GM18519 (cell line): ENCODE measurements at regions not wholly inside any gene's neighbourhood (a gene's known extent, or its start where the extent isn't known, plus 50 kb on each side); places are given as distances from the start of the nearest gene placed in this dataset.

Source experiments
- ATAC-seq: cut with Tn5 transposase; IDR thresholded peaks from one replicate; pipeline ENCODE4 v1.9.1; 2021; ENCODE audit warnings: mild to moderate bottlenecking, moderate library complexity; ENCODE audit not compliant: unreplicated experiment, low FRiP score

DNA sequence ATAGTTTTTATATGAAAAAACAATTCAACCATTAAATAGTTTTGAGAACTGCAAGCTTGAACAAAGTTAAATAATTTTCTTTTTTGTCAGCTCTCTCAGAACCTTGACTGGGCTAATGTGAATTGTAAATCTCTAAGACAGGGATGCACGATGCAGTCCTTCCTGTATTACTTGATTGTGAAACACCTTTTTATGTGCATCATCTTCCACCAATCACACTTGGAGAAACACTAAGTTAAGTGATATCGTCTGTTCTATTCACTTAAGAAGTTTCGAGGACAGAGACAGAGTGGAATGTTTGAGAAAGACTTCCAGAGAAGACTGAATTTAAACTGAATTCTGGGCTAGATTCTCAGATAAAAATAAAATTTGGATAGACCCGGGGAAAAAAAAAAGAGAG lies 238.2 kb downstream of the MREG start:
- no peak for ATAC-seq

DNA sequence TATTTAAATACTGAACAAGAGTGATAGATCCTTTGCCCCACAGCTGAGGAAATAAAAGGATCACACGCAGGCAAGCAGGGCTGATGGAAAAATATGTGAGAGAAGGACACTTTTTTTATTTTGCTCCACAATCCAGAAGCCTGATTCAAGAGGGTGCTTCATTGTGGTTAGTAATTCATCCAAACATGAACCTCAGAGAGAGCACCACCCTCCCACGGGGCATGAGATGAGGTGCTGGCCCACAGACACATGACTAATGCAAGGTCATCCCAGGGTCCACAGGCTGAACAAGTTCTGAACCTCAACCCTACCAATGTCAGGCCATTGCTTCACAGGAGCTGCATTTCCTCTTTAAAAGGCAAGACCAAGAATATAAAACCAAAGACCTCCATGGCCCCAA lies 239.6 kb downstream of the MREG start:
- ATAC-seq = no peak

DNA sequence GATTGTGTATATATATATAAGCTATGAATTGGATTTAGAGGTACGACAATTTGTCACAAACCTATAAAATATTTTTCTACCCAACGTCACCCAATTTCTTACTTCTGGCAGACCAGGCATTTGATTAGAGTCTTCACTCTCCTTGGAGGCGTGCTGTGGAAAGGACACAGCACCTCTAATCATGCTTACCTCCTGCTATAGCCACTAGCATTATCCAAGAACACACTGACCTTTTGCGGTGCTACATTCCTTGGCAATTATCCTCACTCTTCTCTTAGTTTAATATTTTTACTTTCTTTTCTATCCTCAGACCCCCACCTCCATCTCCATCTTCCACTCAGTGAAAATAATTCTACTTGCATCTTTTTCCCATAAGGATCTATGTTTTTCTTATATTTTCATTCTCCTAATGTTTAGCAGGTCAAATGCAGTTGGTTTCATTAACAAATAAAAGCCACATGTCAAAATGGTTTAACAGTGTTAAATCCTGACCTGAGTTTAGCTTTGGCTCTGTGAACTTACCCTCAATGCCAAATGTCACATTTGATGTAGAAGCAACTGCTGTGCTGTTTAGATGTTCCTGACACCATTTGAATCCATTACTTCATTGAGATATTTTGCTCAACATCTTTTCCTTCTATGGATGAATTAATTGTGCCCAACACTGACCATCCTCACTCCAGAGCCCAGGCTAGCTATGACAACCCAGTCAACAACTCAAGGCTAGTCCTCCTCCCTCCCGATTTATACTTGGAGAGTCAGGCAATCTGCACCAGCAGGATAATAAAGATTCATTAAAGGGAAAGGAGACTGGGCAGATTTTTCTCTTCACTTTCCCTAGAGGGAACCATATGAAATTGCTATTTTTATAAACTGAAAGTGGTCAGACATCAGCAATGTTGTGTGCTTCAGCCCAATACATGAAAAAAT lies 240.5 kb downstream of the MREG start:
- ATAC-seq = no peak

DNA sequence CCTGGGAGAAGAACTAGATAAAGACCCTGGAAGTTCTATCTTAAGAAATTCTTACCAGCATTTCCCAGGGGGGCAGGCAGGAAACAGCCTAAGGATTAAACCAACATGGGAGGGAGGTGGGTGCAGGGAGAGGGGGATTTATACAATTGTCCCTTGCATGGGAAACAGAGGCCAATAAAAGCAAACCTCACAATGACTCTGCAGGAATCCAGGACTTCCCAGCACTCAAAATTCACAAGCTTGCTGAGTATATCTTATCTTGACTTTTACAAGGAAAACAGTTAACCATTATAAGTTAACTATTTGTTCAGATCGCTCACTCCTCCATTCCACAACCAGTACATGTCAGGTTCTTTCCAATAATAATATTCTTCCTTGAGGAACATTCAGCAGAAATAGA lies 241.3 kb downstream of the MREG start:
- no peak for ATAC-seq

DNA sequence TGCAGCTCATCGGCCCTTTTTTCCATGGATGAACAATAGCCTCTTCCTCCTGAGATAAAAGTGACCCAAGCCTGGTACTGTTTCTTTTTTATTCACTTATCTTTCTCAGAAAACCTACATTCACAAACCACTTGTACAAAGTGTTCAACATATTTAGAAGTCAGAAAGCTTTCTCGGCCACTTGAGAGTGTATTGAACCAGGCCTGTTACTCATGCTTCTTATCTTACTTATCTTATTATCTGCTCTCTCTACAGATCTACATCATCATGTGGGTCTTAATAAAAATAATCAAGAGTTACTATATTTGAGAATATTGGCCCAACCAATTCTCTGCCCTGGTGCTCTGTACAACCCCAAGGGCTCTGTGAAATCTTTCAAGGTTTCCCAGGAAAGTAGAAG lies 242.1 kb downstream of the MREG start:
- no peak for ATAC-seq

DNA sequence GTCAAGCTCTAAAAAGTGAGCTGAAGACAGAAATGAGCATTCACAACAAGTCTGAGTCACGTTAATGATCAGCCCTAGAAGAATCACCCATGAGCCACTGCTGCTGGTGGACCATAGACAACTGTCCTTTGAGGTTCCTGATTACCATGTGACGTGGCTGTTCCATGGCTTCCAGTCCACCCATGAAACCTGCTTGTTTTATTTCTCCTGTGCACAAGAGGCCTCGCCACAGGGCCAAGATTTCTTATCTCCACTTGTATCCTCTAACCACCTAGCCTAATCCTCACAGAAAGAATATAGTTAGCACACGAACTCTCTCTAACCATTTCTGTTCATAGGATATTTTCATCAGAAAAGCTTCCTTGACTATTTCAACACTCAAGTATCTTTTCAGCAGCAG lies 242.7 kb downstream of the MREG start:
- ATAC-seq = no peak

DNA sequence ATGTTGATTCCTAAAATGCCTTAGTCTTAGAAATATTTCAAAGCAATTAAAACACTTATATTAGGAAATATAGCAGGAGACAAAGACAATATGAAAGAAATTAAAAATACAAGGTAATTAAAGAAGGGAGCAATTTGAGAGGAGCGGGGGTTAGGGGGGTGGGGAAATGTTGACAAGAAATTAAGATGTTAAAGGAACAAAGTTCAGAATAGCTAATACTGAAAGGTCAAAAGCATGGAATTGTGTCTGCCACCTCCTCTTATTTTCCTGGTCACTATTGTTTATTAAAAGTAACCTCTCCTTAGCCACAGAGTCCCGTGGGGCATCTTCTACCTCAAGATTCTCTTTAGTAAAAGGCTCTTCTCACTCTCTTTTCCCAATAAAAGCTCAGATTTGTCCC lies 244.1 kb downstream of the MREG start:
- no peak for ATAC-seq

DNA sequence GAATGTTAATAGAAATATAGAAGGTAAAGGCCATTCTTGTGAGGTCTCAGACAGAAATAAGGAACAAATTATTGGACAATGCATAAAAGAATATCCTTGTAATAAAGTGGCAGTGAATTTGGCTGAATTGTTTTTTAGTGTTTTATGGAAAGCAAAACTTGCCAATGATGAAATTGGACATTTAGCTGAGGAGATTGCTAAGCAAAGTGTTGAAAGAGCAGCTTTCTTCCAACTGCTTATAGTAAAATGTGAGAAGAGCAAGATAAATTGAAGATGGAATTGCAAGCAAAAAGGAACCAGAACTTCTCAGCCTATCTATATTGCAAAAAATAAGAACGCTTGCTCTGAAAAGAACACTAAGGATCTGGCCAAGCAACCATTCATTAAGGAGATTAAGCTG lies 245.7 kb downstream of the MREG start:
- ATAC-seq = no peak

DNA sequence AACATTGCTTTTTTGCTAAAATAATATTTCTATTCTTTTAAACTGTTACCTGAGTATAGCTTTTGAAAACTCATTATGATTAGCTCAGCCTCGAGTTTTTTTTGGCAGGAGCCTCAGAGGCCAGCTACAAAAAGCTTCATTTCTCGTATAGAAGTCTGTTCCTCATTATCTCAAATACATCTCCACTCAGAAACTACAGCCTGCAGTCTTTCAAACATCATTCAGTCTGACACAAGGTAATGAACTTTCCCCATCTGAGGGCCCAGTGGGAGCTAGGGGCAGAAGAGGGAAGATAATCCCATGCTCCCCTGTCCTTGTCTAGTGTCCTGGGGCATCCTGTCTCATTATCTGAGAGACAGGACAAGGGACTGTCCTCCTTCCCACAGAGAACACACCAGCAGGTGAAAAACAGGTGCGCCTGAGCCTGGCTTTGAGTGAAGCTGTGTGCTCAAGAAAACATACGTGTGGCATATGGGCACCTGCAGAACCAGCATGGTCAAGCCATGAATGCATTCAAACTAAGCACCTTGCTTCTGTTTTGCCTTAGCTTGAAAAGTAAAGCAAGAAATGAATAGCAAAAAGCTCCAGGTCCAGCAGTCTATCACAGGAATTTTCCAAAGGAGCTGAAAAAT lies 247.5 kb downstream of the MREG start:
- ATAC-seq = no peak

DNA sequence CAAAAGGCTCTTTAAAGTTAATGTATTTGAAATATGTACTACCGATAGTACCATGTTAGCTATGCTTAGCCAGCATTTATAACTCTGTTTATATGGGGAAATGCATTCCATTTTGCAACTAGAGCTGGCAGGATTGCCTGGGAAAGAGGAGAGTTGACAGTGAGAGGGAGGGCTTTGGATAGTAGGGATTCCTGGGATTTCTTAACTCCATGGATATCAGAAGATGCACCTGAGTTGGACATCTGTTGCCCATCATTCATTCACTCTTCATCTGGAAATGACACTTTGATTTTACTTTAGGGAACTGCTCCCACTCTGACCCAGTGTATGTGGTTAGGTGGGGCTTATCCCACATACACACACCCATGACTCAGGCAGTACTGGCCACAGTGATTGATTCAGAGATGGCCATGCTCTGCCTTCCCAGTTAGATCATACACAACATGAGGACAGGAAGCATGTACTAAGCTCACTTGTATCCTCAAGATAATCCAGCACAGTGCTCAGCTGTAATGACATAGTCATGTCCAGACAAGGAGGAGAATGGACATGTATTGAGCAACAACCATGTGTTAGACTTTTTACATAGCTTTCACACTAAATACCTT lies 248.8 kb downstream of the MREG start:
- no peak for ATAC-seq

DNA sequence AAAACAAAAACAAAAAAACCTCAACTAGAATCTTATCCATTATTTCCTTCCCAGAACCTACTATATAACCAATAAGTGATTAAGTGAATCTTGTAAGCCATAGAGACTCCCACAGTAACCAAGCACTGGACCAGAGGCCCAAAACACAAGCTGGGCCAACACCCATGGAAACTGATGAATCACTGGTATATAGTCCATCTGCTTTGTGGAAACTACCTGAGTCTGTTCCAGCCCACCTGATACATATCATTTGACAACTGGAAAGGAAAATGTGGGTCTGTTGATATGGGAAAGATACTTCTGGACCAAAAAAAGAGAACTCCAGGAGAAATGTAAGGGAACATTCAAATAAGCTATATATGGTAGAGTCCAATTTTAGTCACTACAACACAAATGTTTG lies 252.8 kb downstream of the MREG start:
- ATAC-seq = no peak

DNA sequence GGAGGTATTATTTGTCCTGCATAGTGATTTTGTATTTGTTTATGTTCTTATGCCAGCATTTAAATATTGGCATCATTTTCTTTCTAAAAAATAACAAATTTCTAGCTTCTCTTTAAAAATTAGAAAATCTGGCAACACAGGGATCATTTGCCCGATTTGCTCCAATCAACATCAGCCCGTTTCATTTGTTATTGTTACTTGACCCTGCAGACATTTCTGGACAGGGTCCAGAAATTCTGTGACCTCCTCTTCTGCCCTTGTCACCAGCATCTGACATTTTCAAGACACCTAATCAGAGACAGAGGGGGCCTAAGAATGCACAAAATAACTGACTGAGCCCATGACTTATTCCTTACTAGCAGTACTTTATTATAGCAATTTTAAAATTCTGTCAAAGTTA lies 253.3 kb downstream of the MREG start:
- ATAC-seq = no peak

DNA sequence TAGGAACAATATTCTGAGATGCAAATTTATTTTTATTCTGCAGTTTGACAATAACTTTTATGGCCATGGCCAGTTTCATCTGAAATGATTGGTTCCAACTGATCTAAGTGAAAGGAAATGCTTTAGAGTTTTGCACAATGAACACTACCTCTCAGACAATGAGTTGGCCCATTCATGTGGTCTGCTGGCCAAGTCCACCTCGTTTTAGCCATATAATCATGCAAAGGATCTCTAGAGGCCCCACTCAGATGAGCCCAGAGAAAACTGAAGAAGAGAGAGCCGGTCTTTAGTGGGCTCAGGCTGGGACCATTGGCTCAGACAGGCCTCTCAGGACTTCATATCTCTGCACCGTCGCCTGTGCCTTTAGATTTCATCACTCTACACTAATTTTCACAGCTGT lies 254.7 kb downstream of the MREG start:
- ATAC-seq = no peak

DNA sequence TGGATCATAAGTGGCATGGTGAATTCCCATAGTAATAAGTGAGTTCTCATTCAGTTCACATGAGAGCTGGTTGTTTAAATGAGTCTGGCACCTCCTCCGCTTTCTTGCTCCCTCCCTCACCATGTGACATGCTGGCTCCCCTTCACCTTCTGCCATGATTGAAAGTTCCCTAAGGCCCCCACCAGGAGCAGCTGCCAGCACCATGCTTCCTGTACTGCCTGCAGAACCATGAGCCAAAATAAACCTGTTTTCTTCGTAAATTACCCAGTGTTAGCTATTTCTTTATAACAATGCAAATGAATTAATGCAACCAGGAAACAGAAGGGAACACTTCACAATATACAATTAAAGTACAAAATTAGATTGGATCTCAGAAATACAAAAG lies 257.0 kb downstream of the MREG start:
- ATAC-seq = no peak

DNA sequence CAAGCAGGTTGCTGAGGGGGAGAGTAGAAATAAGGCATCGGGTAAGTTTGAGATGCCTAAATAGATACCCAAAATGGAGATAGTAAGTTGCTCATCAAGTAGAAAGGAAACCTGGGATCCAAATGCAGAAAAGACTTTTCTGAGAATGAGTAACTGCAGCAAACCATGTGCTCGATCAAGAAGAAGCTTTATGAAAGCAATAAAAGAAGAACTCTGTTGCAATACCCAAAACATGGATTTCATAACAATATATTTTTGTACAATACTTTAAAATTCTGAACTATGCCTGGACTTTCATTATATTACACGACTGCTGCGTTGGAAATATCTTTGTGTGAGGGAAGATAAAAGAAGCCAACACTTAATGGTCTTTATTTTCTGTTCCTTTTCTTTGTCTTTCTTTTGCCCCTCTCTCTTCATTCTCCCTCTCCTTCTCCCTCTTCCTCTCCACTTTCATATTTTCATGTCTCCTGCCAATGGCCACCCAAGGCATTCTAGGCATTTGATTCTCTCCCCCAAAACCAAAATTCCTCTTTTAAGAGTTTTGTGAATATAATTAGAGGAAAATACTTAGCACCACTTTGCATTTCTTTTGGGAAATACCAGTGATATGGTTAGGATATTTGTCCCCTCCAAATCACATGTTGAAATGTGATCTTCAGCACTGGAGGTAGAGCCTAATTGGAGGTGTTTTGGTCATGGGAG lies 257.6 kb downstream of the MREG start:
- no peak for ATAC-seq

DNA sequence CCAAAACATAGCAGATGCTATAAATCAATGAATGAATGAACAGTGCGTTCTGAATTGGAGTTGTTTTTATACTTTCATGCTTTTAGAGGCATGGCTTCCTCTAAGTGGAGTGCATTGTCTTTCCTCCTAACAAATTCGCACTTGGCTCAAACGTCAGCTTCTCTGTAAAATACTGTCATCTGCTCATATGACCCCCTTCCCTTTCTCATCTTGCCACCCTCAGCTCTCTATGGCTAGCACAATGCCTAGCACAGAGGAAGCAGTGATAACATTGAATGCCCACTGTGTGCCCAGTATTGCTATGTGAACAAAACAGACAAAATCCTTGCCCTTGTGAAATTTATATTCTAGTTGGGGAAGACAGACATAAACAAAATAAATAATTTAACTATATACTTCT lies 258.8 kb downstream of the MREG start:
- no peak for ATAC-seq

DNA sequence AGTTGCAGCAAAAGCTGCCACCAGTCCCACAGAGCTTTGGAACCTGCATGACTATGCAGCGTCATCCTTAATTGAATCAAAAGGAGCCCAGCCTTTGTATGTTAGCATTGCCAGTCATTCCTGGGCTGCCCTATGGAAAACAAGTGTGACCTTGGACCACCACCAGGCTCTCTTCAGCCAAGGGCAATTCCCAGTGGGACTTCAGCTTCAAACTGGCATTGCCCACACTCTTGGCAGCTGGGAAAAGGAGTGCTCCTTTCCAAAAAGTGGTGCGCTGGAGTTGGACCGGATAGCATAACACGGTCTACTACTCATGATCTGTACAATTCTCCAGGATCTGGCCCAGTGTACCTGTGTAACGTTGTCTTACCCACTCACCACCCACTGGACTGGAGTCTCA lies 259.5 kb downstream of the MREG start:
- ATAC-seq = no peak

DNA sequence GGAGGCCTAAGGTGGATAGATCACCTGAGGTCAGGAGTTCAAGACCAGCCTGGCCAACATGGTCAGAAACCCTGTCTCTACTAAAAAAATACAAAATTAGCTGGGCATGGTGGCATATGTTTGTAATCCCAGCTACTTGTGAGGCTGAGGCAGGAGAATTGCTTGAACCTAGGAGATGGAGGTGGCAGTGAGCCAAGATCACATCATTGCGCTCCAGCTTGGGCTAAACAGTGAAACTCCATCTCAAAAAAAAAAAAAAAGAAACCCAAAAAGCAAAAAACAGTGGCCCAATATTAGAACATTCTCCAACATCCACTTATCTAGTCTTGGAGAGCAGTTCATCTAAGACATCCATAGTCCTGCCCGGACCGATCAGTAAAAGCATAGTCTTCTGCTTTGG lies 260.4 kb downstream of the MREG start:
- no peak for ATAC-seq

DNA sequence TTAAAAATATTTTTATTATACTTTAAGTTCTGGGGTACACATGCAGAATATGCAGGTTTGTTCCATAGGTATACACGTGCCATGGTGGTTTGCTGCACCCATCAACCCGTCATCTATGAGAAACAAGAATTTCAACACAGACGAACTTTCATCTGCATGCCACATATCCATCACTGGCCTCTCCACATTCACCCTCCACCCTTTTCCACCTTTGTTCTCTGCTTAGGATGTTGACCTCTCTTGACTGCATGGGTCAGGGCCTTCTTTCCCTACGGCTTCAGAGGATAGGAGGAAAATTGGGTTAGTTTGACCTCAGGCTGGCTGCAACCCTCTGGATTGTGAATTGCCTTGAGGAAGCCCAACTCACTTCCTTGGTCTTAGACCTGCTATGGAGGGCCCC lies 260.9 kb downstream of the MREG start:
- ATAC-seq = no peak

DNA sequence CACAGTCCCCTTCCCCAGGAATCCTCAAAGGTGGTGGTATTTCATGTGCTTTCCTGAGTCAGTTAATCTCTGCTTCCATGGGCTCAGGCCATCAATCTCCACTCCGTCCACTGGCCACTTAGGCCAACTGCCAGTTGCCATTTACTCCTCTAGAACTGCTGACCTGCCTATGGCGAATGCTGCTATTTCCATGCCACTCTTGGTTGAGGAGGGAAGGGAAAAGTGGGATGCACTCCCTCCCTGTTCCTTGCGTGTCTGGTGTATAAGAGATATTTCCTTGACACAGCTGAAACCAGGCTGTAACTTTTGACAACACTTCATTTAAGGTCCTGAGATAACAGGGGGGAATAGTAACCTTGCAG lies 261.5 kb downstream of the MREG start:
- ATAC-seq = no peak

DNA sequence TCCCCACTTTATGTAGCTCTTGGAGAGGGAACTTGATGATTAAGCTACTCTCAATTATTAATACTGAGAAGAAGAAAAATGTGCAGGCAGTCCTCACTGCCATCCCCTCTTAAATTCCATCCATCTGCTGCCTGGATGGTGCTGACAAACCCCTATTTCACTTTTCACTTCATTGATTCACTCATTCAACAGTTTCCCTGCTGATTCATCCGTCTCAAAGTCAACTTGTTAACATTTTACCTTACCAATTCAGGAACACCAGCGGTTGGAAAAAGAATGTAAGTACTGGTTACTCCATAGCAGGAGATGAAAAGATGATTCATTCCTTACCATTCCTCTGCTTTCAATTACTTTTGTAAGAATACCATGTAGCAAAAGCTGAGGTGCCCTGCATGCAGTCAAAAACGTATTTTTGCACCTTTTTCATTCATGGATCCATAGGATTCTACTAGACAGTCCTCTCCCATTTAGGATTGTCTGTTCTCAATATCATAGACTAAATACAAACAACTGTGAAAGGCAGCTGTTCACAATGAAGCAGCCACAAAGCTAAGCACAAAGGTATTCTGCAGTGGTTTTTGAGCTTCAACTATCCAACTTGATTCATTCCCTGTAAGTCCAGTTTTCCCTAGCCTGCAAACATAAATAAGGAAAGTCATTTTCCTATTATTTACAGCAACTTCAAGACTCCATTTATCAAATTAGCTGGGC lies 262.0 kb downstream of the MREG start:
- no peak for ATAC-seq
